GM18858 (cell line): ENCODE measurements at regions not wholly inside any gene's neighbourhood (a gene's known extent, or its start where the extent isn't known, plus 50 kb on each side); places are given as distances from the start of the nearest gene placed in this dataset.
"Not testable (repeated sequence)": the region's sequence is repeated elsewhere in the genome, so short reads cannot be mapped to it uniquely, and the experiment has no call there.

Experiments used
- ATAC-seq: cut with Tn5 transposase; IDR thresholded peaks from one replicate; pipeline ENCODE4 v1.9.1; 2021; ENCODE audit not compliant: unreplicated experiment

DNA sequence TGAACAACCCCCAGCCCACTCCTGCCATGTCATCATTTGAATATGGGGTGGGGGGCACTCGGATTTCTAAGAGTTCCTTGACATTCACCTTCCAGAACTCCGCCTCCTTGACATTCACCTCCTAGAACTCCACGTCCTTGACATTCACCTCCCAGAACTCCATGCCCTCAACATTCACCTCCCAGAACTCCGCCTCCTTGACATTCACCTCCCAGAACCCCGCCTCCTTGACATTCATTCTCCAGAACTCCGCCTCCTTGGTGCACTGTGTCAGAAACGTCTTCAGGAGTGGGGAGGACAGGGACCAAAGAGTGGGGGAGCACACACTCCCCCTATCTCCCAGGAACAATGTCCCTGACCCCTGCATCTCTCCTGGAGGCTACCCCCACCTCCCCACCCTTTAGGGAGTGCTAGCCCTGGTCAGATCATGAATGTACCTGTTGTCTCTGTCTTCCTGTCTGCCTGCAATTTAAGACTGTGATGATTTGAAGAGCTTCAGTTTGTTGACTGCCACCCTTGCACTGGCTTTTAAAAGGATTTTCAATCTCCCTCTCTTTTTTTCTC, 110.1 kb downstream of the NPTX2 start:
- ATAC-seq = no peak

DNA sequence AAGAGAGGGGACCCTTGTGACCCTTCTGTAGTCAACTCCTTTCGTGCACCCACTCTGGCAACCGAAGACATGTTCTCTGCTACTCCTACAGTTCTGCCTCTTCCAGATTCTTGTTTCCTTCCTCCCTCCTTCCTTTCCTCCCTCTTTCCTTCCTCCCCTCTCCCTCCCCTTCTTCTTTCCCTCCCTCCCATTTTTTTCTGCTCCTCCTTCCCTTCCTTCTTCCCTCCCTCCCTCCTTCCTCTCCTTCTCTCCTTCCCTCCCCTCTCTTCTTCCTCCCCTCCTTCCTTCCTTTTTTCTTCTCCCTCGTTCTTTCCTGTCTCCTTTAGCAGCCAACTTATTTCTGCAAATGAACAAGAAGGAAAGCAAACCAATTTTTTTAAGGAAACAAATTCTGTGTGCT, 111.5 kb downstream of the NPTX2 start:
- no peak for ATAC-seq

DNA sequence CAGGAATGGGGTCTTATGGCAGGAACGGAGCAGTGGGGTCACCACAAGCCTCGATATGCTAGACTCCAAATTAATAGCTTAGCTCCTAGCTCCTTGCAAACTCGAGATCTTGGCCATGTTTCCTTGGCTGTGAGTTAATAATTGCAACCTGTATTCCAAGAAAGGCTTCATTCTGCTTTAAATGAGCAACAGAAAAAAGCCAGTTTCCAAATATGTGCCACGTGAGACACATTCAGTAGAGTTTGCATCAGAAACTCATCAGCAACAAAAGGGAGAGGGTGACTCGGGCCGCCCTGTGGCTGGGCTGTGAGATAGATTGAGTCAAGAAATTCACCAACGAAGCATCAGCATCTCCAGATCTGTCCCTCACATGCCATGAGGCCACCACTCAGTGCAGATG, 112.0 kb downstream of the NPTX2 start:
- ATAC-seq = no peak

DNA sequence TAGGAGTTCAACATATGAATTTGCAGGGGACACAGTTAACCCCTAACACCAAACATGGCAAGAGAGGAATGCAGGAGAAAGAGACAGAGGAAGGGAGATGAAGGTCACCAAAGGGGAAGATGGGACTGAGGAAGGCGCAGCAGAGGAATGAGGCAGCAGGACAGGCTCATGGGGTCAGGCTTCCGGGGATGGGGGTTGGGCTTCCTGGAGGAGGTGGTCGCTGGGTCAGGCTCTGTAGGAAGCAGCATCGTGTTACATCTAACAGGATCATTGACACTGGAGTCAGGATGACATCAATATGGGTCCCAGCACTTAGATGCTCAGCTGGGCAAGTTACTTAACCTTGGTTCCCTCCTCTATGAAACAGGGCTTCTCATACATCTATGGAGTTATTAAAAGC, 113.2 kb downstream of the NPTX2 start:
- no peak for ATAC-seq

DNA sequence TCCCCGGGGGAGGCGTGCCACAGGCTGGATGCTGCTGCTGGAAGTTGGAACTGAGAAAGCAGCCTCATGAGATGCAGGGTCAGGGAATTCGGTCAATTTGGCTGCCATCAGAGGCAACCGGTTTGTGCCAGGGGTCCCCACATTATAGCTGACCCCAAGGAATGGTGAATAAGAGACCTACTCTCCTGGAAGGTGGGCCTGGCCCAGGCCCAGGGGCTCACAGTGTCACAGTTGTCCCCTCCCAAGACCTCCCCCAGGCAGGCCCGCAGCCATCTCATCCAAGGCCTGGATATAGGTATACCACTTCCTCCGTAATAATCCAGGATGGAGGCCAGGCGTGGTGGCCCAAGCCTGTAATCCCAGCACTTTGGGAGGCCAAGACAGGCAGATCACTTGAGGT, 114.6 kb downstream of the NPTX2 start:
- ATAC-seq = no peak

DNA sequence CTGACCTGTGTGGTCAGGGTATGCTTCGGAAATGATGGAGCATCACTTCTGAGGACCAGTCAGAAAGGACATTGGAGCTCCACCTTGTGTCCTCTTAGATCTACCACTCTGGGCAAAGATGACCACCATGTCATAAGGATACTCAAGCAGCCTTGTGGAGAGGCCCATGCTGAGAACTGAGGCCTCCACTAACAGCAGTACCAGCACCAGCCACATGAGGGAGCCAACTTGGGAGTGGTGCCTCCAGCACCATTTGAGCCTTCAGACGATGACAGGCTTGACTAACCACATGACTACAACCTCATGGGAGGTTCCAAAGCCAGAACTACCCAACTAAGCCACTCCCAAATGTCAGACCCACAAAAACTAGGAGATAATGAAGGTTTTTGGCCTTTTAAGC, 116.0 kb downstream of the NPTX2 start:
- no peak for ATAC-seq

DNA sequence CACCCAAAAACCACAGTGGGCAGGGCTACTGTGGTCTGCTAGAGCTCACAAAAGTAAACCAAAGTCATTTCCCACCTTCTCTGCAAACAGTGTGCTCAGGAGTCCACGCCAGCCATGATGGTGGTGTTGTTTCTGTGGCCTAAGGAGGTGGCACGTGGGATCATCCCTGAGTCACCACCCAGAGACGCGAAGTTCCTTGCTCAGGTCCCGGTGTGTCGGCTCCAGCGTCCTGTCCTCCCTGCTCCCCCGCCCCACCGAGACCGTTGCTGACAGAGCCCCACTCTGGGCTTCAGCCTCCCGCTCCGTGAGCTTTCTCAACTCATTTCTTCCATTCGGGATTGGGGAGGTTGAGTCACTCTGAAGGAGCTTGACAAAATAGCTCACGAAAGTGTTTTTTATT, 118.7 kb downstream of the NPTX2 start:
- ATAC-seq = no peak

DNA sequence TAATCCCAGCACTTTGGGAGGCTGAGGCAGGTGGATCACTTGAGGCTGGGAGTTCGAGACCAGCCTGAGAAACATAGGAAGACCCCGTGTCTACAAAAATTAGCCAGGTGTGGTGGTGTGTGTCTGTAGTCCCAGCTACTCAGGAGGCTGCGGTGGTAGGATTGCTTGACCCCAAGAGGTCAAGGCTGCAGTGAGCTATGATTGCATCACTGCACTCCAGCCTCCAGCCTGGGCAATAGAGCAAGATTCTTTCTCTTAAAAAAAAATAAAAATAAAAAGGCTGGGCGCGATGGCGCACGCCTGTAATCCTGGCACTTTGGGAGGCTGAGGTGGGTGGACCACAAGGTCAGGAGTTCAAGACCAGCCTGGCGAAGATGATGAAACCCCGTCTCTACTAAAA, 119.4 kb downstream of the NPTX2 start:
- not testable (repeated sequence) for ATAC-seq

DNA sequence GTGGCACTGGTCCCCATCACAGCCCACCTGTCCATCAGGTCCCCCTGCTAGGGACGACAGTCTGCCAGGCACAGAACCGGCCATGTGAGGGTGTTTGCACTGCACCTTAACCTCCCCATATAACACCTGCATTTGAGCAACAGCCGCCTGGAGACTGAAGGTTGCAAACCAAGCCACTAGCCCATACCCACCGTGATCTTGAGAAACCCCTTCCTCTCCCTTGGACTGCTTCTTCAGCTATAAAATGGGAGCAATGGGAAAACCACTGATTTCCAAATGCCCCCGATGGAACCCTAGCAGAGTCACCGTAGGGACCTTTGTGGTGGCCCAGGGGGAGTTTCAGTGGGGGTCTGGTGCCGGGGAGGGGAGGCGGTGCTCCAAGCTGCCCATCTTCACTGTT, 120.1 kb downstream of the NPTX2 start:
- no peak for ATAC-seq

DNA sequence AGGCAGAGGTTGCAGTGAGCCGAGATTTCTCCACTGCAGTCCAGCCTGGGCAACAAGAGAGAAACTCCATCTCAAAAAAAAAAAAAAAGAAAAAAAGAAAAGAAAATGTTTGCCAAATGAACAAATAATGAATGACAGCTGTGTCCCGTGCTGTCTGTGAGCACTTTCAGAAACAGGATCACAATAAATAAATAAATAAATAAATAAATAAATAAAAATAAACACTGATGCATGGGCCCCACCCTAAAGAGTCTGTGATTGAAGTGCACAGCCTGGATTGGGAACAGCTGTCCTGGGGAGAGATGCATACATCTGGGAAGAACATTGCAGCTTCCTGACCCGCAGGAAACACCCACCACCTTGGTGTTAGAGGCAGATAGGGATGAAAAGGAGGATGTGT, 123.6 kb downstream of the NPTX2 start:
- ATAC-seq = no peak

DNA sequence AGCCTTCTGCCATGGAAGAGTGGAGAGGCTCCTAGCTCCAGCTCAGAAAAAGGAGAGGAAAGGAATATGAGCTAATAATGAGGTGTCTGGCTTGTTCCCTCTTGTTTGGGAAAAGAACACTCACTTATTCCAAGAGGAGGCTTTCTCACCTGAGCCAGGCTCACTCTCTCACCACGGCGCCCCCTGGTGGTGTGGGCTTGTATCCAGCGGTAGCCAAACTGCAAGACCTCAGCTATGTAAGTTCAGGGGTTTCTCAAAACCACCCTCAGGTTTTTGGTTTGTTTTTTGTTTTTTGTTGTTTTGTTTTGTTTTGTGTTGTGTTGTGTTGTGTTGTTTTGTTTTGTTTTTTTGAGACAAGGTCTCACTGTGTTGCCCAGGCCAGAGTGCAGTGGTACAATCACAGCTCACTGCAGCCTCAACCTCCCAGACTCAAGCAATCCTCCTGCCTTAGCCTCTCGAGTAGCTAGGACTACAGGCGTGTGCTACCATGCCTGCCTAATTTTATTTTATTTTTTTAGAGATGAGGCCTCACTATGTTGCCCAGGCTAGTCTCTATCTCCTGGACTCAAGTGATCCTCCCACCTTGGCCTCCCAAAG, 124.0 kb downstream of the TMEM130 start:
- ATAC-seq = no peak

DNA sequence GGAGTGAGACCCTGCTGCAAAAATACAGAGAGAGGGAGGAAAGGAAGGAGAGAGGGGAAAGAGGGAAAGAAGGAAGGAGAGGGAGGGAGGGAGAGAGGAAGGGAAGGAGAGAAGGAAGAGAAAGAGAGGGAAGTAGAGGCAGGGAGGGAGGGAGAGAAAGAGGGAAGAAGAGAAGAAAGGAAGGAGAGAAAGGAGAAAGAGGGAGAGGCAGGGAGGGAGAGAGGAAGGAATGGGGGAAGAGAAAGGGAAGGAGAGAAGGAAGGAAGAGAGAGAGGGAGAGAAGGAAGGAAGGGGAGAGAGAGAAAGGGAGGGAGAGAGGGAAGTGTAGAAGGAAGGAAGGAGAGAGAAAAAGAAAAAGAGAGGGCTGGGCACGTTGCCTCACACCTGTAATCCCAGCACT, 121.7 kb downstream of the TMEM130 start:
- ATAC-seq = no peak

DNA sequence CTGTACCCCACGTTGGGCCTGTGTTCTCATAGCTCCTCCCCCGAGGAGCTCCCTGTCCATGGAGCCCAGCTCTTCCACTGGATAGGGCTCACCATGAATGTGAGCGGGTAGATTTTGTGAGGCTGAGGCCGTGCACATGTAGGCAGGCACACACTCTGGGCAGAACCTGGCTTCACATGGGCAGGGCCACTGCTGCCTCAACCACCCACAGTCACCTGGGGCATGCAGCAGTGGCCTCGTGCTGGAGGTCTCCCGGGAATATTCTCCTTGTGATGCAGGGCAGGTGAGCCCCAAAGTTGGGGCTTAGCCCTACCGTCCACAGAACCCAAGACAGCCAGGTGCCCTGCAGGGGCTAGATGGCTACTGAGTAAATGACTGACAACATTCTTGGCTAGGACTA, 116.6 kb downstream of the TMEM130 start:
- no peak for ATAC-seq

DNA sequence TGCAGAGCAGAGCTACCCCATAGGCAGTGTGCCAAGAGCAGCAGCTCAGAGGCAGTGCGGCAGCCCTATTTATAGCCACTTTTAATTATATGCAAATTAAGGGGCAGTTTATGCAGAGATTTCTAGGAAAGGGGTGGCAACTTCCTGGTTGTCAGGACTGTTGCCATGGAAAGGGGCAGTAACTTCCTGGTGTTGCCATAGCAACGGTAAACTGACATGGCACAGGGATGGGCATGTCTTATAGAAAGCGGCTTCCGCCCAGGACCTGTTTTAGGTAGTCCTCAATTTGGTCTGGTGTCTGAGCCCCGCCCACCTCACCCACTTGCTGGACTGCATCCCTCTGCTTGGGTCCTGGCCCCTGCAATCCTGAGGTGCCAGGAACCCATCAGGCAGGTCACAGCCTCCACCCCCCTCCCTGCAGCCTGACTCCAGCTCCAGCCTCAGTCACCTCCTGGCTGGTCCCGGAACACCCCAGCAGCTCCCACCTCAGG, 115.8 kb downstream of the TMEM130 start:
- no peak for ATAC-seq

DNA sequence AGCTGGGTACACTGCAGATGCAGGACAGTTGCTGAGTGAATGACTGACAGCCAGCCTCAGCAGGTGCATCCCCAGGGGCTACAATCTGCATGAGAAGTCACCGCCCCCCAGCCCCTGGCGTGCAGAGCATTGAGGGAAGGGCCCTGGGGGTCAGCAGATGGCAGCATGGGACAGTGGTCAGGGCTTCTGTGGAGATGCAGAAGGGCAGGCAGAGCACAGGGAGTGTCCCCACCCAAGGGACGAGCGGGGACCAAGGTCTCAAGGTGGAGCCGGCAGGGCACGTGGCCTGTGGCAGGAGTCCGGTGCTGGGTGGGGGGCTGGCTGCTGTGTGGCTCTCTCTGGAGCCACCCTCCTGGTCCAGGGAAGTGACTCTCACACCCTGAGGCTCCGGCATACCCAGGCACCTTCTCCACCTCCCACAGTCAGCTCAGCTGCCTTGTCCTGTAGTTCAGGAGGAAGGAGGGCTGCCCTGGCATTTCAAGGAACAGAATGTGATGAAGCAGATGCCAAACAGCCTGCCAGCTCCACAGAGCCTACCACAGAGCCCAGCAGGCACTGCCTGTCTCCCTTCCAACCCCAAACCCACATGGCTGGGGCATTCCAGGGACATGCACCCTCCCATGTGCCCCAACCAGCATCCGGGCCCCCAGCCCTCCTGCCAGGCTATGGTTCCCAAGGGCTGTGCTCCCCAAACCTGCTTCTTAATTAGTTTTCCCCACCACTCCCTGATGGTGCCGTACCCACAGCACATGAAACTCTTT, 114.5 kb downstream of the TMEM130 start:
- no peak for ATAC-seq

DNA sequence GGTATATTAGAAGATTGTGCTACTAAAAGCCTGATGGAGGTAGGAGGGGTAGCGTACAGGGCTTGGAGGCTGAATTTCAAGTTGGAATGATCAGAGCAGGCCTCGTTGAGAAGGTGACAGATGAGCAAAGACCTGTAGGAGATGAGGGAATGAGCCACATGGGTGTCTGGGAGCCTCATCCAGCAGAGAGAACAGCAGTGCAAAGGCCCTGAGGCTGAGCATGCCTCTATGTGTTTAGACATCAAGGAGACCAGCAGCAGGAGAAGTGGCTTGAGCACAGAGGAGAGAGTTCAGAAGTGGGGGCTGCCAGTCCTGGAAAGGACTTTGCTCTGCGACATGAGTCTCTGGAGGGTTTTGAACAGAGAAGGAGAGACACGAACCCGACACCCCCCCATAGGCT, 111.7 kb downstream of the TMEM130 start:
- ATAC-seq = no peak

DNA sequence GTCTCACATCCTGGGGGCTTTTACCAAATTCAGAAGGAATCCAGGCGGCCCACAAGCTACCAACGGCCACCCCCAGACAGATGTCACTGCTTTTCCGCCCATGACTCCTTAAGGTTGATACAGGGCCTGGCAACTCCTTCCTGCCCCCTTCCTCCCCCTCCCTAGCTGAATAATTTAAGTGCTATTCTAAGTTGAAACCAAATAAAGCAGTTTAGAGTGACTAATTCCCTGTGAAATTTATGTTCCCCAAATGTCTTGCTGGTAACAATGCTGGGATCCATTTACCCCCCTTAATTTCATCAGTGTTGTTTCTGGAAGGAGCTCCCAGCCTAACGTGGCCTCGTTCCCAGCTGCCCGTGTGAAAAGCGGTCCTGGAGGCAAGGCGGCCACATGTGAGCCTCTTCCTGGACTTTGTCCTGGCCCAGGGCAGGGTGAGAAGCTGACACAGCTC, 109.6 kb downstream of the TMEM130 start:
- ATAC-seq = no peak

DNA sequence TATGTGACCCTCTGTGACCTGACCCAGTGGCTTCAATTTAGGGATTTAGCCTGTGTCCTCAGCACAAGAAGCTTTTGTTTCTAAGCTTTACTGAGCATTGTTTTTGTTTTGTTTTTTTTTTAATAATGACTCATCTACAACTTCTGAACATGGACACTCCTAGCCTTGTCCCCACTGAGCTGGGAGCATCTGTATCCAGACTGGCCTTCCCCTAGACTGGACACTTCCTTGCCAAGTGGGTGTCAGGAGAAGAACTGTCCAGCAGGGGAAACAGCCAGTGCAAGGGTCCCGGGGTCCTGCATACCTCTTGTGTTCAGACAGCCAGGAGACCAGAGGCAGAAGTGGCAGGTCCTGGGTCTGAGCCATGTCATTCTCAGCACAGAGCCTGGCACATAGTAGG, 108.6 kb downstream of the TMEM130 start:
- ATAC-seq = no peak

DNA sequence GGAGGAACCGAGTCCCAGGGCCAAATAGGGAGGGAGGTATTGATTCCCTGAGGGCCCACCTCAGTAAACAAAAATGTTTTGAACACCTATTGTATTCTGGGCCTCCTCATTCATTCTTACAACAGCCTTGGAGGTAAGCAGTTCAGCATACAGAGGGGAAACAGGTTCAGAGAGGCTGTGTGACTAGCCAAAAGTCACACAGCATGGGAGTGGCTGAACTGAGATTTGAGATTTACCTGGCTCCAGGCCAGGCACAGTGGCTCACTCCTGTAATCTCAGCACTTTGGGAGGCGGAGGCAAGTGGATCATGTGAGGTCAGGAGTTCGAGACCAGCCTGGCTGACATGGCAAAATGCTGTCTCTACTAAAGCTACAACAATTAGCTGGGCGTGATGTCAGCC, 107.2 kb downstream of the TMEM130 start:
- ATAC-seq = no peak

DNA sequence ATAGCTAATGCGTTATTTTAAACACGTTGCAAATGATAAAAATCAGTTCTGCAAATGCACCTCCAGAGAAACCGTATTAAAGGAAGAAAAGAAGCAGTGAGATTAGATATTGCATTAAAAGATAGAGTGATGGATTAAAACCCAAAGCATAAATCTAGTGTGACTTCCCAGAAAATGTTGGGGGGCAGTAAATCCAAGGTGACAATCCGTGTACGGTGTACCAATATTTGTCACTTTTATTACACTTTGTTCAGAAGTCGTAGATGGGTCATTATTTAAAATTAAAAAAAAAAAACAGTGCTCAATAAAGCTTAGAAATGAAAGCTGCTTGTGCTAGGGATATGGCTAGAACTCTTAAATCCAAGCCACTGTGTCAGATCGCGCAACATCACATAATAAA, 106.4 kb downstream of the TMEM130 start:
- no peak for ATAC-seq

DNA sequence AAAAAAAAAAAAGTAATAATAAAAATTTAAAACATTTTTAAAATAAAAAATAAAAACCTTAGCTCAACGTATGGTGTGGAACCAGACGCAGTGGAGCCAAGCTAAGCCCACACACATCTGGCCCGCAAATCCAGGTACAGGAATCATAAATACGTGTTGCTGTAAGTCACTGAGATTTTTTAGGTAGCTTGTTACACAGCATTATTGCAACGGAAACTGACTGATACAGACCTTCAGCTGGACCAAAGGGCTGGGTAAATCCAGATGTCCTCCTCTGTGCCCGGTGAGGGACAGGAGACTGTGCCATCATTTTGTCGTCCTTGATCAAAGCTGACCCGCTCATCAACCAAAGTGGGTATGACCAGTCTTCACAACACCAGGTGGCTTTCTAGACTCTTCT, 104.9 kb downstream of the TMEM130 start:
- no peak for ATAC-seq

DNA sequence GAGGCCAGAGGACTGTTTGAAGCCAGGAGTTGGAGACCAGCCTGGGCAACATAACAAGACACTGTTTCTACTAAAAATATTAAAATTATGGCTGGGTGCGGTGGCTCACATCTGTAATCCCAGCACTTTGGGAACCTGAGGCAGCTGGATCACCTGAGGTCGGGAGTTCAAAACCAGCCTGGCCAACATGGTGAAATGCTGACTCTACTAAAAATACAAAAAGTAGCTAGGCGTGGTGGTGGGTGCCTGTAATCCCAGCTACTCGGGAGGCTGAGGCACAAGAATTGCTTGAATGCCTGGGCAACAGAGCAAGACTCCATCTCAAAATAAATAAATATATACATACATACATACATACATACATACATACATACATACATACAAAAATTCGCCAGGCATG, 99.7 kb downstream of the TMEM130 start:
- ATAC-seq = not testable (repeated sequence)
